ENCODE measurements at regions not wholly inside any gene's neighbourhood (a gene's known extent, or its start where the extent isn't known, plus 50 kb on each side); places are given as distances from the start of the nearest gene placed in this dataset.
"Not testable (repeated sequence)": the region's sequence is repeated elsewhere in the genome, so short reads cannot be mapped to it uniquely, and the experiment has no call there.

DNA sequence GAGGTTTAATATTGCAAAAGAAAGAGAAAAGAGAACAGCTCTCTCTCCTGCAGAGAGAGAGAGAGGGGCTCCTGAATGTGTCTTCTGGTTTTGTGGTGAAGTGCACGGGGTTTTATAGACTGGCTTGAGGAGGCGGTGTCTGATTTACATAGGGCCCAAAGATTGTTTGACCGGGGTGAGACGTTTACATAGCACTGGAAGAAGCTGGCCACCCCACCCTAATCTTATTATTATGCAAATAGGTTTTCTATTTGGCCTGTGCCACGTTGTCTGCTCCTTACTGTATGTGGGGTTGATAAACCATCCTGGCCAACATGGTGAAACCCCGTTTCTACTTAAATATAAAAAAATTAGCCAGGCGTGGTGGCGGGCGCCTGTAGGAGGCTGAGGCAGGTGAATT lies 268.6 kb downstream of the SV2B start:
- Mint-ChIP-seq H3K36me3 (ENCODE audit: unreplicated experiment) (no peaks in the 10 kb centered on the region), H3K4me3 (ENCODE audit: unreplicated experiment) (no peak overlapping the region), H3K9me3 (ENCODE audit: unreplicated experiment) (peaks cover 6% of the 10 kb centered on the region), H3K27ac (ENCODE audit: unreplicated experiment) (no peak overlapping the region), H3K27me3 (ENCODE audit: unreplicated experiment) (no peaks in the 10 kb centered on the region), H3K4me1 (ENCODE audit: unreplicated experiment) (no peaks in the 10 kb centered on the region)
- TF ChIP-seq, protein P1, sequence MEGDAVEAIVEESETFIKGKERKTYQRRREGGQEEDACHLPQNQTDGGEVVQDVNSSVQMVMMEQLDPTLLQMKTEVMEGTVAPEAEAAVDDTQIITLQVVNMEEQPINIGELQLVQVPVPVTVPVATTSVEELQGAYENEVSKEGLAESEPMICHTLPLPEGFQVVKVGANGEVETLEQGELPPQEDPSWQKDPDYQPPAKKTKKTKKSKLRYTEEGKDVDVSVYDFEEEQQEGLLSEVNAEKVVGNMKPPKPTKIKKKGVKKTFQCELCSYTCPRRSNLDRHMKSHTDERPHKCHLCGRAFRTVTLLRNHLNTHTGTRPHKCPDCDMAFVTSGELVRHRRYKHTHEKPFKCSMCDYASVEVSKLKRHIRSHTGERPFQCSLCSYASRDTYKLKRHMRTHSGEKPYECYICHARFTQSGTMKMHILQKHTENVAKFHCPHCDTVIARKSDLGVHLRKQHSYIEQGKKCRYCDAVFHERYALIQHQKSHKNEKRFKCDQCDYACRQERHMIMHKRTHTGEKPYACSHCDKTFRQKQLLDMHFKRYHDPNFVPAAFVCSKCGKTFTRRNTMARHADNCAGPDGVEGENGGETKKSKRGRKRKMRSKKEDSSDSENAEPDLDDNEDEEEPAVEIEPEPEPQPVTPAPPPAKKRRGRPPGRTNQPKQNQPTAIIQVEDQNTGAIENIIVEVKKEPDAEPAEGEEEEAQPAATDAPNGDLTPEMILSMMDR (IDR thresholded peaks at IDR 0.05): no peak
- DNase-seq (ENCODE audit: extremely low spot score, unreplicated experiment): no peak

DNA sequence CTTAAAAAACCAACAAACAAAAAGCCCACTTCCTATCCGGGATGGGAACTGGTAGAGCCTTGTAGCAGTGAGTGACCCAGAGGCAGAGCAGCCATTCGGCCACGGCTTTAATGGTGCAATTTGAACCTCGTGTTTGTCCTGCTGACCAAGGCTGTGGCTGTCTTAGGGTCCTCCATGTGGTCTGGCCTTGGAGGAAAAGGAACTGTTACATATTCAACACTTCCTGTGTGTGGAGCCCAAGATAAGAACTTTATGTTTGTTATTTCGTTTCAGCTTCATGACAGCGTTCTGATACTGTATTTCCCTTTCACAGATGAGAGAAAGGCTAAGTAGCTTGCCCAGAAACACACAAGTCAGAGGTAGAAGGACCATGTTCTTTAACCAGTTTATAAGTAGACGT lies 269.8 kb downstream of the SV2B start:
- Mint-ChIP-seq H3K27ac (ENCODE audit: unreplicated experiment) (no peak overlapping the region), H3K36me3 (ENCODE audit: unreplicated experiment) (no peaks in the 10 kb centered on the region), H3K27me3 (ENCODE audit: unreplicated experiment) (no peaks in the 10 kb centered on the region), H3K4me3 (ENCODE audit: unreplicated experiment) (no peak overlapping the region), H3K4me1 (ENCODE audit: unreplicated experiment) (no peaks in the 10 kb centered on the region), H3K9me3 (ENCODE audit: unreplicated experiment) (peaks cover 6% of the 10 kb centered on the region)
- TF ChIP-seq, protein P1 (IDR thresholded peaks at IDR 0.05): no peak
- DNase-seq (ENCODE audit: extremely low spot score, unreplicated experiment): no peak

GRCh38 chr15:91371345-91371744 lies 271.3 kb downstream of the SV2B start:
- H3K4me3 Mint-ChIP-seq (ENCODE audit: unreplicated experiment): not testable (repeated sequence)

DNA sequence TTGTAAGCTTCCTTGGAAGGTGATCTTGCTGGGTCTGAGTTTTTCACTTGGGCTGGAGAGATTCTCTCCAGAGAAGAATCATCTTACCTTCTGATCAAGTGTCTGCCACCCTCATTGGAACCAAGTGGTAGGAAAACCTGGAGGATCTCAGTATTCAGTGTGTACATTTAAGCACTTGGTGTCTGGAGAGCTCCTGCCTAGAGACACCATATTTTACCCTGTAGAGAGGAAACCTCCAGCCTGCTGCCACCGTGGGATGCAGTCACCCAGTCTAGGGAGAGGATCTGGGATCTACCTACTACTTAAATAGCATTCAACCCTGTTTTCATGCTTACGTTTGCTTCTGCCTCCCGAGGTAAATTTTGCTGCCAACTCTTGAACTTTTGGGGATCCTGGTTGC lies 274.3 kb downstream of the SV2B start:
- H3K9me3 Mint-ChIP-seq (ENCODE audit: unreplicated experiment): no peaks in the 10 kb centered on the region
- H3K27ac Mint-ChIP-seq (ENCODE audit: unreplicated experiment): no peak overlapping the region
- no peaks in the 10 kb centered on the region for H3K27me3 Mint-ChIP-seq (ENCODE audit: unreplicated experiment)
- H3K4me3 Mint-ChIP-seq (ENCODE audit: unreplicated experiment): no peak overlapping the region
- no peak for DNase-seq (ENCODE audit: extremely low spot score, unreplicated experiment)
- TF ChIP-seq, protein P1 (IDR thresholded peaks at IDR 0.05): no peak
- no peaks in the 10 kb centered on the region for H3K4me1 Mint-ChIP-seq (ENCODE audit: unreplicated experiment)
- no peaks in the 10 kb centered on the region for H3K36me3 Mint-ChIP-seq (ENCODE audit: unreplicated experiment)

More at GRCh38 chr15:91371345-91371744, 271.3 kb downstream of the SV2B start:
- H3K36me3 Mint-ChIP-seq (ENCODE audit: unreplicated experiment); H3K27me3 Mint-ChIP-seq (ENCODE audit: unreplicated experiment); DNase-seq (ENCODE audit: extremely low spot score, unreplicated experiment); H3K9me3 Mint-ChIP-seq (ENCODE audit: unreplicated experiment); H3K27ac Mint-ChIP-seq (ENCODE audit: unreplicated experiment); H3K4me1 Mint-ChIP-seq (ENCODE audit: unreplicated experiment): not testable (repeated sequence)

DNA sequence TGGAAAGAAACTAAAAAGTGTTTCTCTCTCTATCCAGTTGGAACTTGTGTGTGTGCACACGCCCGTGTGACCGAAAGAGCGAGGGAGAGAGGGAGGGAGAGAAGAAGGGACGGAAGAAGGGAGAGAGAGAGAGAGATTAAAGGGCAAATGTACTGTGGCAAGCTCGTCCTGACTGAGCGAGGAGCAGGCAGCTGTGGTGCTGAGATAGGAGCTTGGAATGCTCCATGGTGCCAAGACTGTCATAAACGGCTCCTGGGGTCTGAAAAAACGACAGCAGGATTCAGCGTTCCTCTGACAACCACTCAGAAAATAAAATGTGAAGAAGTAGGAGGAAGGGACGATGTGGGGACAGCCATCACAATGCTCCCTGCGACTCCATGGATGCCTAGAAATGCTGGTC lies 276.0 kb downstream of the SV2B start:
- Mint-ChIP-seq H3K4me1 (ENCODE audit: unreplicated experiment) (no peaks in the 10 kb centered on the region), H3K36me3 (ENCODE audit: unreplicated experiment) (no peaks in the 10 kb centered on the region), H3K4me3 (ENCODE audit: unreplicated experiment) (no peak overlapping the region), H3K27me3 (ENCODE audit: unreplicated experiment) (no peaks in the 10 kb centered on the region), H3K9me3 (ENCODE audit: unreplicated experiment) (peaks cover 5% of the 10 kb centered on the region), H3K27ac (ENCODE audit: unreplicated experiment) (no peak overlapping the region)
- TF ChIP-seq, protein P1 (IDR thresholded peaks at IDR 0.05): no peak
- DNase-seq (ENCODE audit: extremely low spot score, unreplicated experiment): no peak

GRCh38 chr15:91380114-91380513 lies 280.1 kb downstream of the SV2B start:
- Mint-ChIP-seq H3K27ac (ENCODE audit: unreplicated experiment) (no peak overlapping the region), H3K4me3 (ENCODE audit: unreplicated experiment) (no peak overlapping the region), H3K4me1 (ENCODE audit: unreplicated experiment) (no peaks in the 10 kb centered on the region), H3K36me3 (ENCODE audit: unreplicated experiment) (no peaks in the 10 kb centered on the region), H3K9me3 (ENCODE audit: unreplicated experiment) (peaks cover 8% of the 10 kb centered on the region), H3K27me3 (ENCODE audit: unreplicated experiment) (no peaks in the 10 kb centered on the region)
- DNase-seq (ENCODE audit: extremely low spot score, unreplicated experiment): no peak
- TF ChIP-seq, protein P1 (IDR thresholded peaks at IDR 0.05): no peak
